ENCODE measurements at regions not wholly inside any gene's neighbourhood (a gene's known extent, or its start where the extent isn't known, plus 50 kb on each side); places are given as distances from the start of the nearest gene placed in this dataset.
A peak's percentile ranks its signal among the peaks of the same experiment; 100 is the strongest.
"Not testable (repeated sequence)": the region's sequence is repeated elsewhere in the genome, so short reads cannot be mapped to it uniquely, and the experiment has no call there.

DNA sequence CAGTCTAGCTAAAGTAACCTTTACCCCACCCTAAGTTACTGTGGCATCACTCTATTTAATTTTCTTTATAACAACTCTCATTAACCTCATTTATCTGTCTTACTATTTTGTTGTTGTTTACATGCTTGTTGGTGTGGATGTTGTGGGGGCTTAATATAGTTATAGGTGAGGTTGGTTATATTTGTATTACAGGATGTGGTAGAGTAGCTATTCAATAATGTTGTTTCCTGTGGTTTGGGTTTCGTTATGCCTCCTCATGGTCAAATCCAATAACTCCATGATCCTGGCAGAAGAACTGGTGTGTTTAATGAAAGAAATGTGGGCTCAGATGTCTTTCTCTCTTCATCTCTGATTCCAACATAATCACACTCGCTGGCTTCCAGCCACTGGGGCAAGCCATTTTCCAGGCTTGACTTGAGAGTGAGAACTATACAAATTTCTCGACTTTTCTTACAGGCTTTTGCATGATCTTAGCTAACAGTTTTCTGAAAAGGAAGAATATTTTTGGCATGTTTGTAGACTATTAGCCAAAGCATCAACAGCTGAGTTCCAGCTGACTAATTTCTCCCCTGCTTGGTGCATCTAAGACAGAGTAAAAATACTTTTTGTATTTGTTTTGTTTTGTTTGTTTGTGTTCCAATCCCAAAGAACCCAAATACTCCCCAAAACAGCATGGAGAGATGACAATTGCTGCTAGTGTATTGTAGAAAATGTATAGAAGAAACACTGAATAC lies 303.7 kb upstream of the PAPPA start:
- peak; percentile 55 for DNase-seq (ENCODE audit: low read depth)
- TF ChIP-seq, protein P1, sequence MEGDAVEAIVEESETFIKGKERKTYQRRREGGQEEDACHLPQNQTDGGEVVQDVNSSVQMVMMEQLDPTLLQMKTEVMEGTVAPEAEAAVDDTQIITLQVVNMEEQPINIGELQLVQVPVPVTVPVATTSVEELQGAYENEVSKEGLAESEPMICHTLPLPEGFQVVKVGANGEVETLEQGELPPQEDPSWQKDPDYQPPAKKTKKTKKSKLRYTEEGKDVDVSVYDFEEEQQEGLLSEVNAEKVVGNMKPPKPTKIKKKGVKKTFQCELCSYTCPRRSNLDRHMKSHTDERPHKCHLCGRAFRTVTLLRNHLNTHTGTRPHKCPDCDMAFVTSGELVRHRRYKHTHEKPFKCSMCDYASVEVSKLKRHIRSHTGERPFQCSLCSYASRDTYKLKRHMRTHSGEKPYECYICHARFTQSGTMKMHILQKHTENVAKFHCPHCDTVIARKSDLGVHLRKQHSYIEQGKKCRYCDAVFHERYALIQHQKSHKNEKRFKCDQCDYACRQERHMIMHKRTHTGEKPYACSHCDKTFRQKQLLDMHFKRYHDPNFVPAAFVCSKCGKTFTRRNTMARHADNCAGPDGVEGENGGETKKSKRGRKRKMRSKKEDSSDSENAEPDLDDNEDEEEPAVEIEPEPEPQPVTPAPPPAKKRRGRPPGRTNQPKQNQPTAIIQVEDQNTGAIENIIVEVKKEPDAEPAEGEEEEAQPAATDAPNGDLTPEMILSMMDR (IDR thresholded peaks at IDR 0.05; ENCODE audit: insufficient read depth, low read length): no peak

DNA sequence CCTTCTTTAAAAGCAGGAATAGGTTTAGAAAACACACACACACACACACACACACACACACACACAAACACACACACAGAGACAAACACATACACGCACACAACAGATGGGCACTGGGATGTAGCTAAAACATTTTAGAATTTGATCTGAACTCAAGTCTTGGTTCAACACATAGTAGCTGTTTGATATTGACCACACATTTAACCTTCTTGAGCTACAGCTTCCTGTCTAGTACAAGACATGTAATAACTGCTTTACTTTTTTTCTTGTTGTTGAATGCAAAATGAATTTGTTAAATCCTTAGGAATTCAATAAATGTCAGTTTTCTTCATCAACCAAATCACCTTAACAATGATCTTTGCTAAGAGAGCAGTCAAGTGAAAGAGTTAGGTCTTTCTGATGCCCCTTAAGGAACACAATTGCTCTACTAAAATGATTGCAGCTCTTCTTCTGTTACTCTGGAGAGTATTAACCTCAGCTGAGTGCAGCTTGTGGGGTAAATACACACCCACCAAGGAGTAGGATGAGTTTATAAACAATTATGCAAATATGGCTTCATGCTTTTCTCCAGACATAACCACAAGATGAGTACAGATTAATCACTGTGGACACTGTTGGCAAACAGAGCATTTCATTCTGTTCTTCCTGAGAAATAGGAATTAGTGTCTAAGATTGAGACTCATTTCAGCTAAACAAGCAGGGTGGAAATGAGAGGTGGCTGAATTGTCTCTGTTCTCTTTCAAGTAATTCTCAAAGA lies 302.9 kb upstream of the PAPPA start:
- DNase-seq (ENCODE audit: low read depth): peak; percentile 39
- TF ChIP-seq, protein P1 (IDR thresholded peaks at IDR 0.05; ENCODE audit: insufficient read depth, low read length): no peak
- H3K4me3 ChIP-seq (ENCODE audit: low read depth, low read length): no peak overlapping the region

More for the DNA sequence above, 303.7 kb upstream of the PAPPA start:
- H3K4me3 ChIP-seq (ENCODE audit: low read depth, low read length): no peak overlapping the region

DNA sequence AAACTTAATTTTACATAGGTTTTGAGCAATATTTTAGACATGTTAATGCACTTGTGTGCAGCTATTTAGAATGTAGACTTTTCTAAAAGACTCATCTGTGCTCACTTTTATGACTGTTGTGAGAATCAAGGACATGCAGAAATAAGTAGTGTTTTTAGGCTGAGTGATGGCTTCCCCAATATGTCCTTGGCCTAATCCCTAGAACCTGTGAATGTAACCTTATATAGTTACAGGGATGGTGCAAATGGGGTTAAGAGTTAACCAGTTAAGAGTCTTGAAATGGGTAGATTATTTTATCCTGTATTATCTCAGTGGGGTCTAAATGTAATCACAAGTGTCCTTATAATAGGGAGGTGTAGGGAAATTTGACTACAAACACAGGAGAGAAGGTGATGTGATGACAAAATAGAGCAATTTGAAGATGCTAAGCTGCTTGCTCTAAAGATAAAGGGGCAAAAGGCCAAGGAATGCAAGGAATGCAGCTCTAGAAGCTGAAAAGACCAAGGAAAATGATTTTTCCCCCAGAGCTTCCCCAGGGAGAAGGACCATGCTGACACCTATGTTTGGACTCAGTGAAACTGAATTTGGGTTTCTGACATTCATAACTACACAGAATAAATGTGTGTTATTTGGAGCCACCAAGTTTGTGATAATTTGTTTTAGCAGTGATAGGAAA lies 298.0 kb upstream of the PAPPA start:
- peak; percentile 29 for DNase-seq (ENCODE audit: low read depth)
- no peak overlapping the region for H3K4me3 ChIP-seq (ENCODE audit: low read depth, low read length)
- TF ChIP-seq, protein P1 (IDR thresholded peaks at IDR 0.05; ENCODE audit: insufficient read depth, low read length): no peak

DNA sequence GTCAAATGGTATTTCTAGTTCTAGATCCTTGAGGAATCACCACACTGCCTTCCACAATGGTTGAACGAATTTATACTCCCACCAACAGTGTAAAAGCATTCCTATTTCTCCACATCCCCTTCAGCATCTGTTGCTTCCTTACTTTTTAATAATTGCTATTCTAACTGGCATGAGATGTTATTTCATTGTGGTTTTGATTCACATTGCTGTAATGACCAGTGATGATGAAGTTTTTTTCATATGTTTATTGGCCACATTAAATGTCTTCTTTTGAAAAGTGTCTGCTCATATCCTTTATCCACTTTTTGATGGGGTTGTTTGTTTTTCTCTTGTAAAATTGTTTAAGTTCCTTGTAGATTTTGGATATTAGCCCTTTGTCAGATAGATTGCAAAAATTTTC lies 295.2 kb upstream of the PAPPA start:
- not testable (repeated sequence) for DNase-seq (ENCODE audit: low read depth); H3K4me3 ChIP-seq (ENCODE audit: low read depth, low read length)

DNA sequence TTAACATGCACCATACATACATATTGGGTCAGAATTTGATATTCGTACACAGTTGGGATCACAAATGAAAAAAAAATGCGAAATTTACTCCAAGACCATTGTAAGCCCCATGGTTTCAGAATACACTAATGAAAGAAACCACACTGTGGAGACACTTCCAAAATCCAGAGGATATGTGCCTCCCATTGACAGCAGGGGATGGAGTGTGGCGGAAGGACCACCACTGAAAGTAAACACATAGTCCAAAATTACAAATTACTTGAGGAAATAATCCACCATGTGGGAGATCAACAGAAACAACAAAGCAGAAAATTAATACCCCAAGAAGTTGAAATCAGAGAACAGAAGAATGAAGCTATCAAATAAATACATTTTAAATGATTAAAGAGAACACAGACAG lies 291.6 kb upstream of the PAPPA start:
- no peak overlapping the region for H3K4me3 ChIP-seq (ENCODE audit: low read depth, low read length)
- no peak for DNase-seq (ENCODE audit: low read depth)

DNA sequence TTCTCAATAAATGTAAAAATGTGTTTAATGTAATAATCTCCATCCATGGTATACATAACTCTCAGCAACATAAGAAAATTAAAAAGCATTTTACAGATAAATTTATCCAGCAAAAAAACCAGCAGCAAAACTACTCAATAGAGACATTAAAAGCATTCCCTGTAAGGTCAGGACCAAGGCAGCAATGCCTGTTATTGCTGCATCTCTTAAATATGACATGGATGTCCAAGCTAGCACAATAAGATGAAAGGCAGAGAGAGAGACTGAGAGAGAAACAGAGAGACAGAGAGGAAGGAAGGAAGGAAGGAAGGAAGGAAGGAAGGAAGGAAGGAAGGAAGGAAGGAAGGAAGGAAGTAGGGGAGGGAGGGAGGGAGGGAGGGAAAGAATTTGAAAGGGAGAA lies 289.0 kb upstream of the PAPPA start:
- TF ChIP-seq, protein P1 (IDR thresholded peaks at IDR 0.05; ENCODE audit: insufficient read depth, low read length): no peak
- H3K4me3 ChIP-seq (ENCODE audit: low read depth, low read length): no peak overlapping the region
- DNase-seq (ENCODE audit: low read depth): no peak

More for the DNA sequence above, 291.6 kb upstream of the PAPPA start:
- TF ChIP-seq, protein P1 (IDR thresholded peaks at IDR 0.05; ENCODE audit: insufficient read depth, low read length): no peak

DNA sequence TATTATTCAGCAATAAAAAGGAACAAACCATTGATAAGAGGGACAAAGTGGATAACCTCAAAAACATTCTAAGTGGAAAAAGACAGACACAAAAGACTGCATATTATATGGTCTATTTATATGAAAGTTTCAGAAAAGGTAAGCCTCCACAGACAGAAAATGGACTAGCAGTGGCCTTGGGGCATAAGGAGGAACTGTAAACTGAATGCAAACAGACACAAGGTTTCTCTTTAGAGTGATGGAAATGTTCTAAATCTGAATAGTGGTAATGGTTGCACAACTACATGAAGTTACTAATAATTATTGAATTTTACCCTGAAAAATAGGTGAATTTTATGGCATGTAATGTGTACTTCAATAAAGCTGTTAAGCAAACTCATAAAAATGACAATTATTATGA lies 286.3 kb upstream of the PAPPA start:
- no peak overlapping the region for H3K4me3 ChIP-seq (ENCODE audit: low read depth, low read length)
- DNase-seq (ENCODE audit: low read depth): no peak
- TF ChIP-seq, protein P1 (IDR thresholded peaks at IDR 0.05; ENCODE audit: insufficient read depth, low read length): no peak

All from fibroblast of the aortic adventitia (primary cell).